HG02571 (cell line): ENCODE measurements at regions not wholly inside any gene's neighbourhood (a gene's known extent, or its start where the extent isn't known, plus 50 kb on each side); places are given as distances from the start of the nearest gene placed in this dataset.
"Not testable (repeated sequence)": the region's sequence is repeated elsewhere in the genome, so short reads cannot be mapped to it uniquely, and the experiment has no call there.

Source experiments
- ATAC-seq: cut with Tn5 transposase; IDR thresholded peaks from one replicate; pipeline ENCODE4 v1.9.1; 2021; ENCODE audit warnings: mild to moderate bottlenecking, moderate library complexity; ENCODE audit not compliant: unreplicated experiment

DNA sequence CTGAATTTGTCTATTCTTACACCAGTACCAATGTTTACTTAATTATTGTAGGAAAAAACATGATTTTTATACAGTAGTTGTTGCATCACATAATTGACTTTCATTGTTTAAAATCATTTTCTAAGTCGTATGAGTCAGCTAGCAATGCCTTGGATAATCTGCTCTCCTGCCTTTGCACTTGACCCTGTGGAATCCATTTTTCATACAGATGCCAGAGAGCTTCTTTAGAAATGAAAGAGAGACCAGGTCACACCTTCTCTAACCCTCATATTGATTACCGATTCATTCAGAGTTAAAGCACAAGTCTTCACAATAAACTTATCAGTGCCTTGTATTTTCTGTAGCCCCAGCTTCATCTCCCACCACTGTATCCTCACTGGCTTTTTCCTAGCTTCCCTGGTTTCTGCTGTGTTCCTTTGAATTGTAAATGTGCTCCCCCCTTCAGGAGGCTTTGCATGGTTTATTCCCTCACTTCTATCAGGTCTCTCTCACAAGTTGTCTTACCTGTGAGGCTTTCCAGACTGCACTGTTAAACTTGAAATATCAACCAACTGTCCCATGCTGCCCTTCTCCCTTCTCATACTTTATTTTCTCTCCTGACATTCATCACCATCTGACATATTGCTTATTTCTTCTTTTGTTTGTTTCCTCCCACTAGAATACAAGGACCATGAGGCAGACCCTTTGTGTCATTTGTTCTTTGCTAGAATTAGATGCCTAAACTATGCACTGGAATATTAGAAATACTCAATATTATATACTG lies 662.0 kb upstream of the GBE1 start:
- ATAC-seq: no peak

DNA sequence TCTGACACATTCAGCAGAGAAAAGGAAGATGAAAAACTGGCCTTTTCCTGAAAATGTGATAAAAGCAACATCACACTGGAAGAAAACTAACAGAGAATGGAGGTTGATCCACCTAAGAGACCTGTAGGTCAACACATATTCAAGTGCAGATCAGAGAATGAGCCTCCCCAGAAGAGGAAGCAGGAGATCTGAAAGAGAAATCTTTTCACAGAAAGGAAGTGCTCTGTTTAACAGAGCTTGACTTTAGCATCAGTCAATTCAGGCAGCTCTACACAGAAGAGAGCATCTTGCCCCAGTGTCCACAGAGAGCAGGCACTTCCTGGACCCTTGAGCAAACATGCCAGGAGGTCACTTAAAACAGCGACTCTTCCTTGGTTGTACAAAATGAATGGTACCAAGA lies 655.4 kb upstream of the GBE1 start:
- ATAC-seq: no peak

DNA sequence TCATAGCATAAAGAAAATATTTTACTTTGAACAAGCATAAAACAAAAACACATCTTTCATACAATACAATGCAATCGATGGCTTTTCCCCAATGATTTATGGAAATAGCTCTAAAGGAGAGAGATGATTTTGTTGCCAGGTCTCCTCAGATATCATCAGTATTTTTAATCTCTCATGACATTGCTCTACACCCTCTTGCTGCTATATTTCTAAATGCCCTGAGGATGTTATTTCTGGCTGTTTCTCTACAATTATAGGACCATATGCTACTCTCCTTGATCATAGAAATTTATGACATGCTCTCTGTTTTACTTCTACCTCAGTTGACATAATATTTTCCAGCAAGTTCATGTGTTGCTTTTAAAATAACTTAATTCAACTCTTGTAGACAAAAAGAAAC lies 654.9 kb upstream of the GBE1 start:
- ATAC-seq: no peak

DNA sequence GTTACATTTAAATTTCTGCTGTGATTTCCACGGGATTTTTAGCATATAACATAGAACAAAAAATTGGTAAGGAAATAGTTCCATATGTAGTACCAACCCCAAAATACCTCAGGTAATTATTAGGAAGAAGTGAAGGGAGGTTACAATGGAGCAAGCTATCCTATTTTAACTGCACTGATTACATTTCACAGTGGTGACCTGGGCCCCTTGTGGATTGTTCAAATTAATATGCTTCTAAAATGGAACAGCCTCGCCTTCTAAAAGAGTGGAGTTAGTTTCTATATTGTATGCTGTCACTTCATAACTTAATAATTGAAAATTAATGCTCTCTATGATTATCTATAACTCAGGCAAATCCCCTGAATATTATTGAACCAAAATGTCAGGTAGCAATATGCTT lies 651.7 kb upstream of the GBE1 start:
- no peak for ATAC-seq

DNA sequence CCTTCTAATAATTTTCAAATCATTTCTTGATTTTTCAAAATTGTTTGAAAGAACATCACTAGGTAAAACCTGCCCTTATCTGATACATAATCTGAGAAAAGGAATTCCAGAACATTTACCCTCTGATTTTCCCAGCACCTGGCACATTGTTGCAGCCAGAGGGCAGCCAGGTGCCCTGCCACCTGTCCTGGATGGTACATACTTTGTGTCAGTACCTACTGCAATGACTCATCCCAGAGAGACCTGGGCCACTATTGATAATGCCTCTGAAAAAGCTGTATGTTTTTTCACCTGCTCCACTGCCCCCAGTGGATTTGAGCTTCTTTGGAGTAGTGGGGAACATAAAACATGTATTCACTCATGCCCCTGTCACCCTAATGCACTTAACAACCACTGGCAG lies 648.9 kb upstream of the GBE1 start:
- no peak for ATAC-seq

DNA sequence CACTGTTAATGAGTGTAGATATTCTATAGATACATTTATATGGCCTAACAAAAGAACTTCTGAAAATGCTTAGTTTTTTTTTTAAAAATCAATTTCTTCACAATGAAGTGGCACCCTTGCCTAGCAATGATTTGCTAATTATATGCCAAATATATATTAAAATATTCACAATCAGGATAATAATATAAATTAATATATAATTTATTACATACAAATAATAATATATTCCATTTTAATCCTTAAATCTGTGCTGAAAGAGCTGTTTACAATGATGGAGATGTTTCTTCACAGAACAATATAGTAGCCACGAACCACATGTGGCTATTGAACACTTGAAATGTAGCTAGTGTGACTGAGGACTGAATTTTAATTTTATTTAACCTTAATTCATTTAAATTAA lies 648.4 kb upstream of the GBE1 start:
- ATAC-seq: no peak

GRCh38 chr3:82392203-82392775 lies 630.8 kb upstream of the GBE1 start:
- ATAC-seq: no peak

GRCh38 chr3:82390868-82391267 lies 629.4 kb upstream of the GBE1 start:
- ATAC-seq: no peak

- no peak for ATAC-seq
These were observed 625.2 kb upstream of the GBE1 start for GRCh38 chr3:82386647-82387046.

GRCh38 chr3:82384181-82384580 lies 622.7 kb upstream of the GBE1 start:
- no peak for ATAC-seq

DNA sequence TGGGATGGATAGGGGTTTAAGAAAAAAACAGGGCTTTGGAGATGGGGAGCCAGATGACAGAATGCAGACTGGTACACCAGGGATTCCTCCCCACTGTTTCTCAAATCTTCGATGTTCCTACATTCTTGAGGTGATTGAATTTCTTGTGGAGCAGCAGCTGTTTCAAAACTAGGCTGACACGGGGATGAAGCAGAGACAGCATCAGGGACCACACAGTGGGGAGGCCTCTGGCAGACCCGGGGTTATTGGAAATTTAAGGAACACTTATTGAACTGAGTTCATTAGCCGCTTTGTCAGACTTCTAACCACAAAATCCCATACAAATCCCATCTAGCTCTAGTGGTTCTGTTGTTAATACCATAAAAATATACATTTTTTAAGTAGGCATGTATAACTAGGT lies 621.4 kb upstream of the GBE1 start:
- ATAC-seq: no peak

DNA sequence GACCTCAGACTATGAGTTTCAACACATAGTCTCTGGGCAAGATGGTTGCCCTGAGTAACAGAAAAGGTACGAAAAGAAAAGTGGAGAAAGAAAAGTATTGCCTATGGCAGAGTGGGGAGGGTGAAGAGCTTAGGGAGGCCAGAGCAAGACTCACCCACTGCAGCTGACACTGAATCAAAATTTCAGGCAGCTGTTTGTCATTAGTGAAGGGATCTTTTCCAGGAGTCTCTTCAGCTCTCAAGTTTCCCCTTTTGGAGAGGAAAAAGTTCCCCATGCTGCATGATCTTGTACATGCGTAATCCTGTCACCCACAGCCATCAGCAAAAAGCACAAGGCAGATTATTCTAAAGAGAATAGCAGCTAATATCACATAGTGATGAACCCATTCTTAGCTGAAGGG lies 616.9 kb upstream of the GBE1 start:
- ATAC-seq: no peak

- no peak for ATAC-seq
These were observed 615.4 kb upstream of the GBE1 start for GRCh38 chr3:82376883-82377282.

DNA sequence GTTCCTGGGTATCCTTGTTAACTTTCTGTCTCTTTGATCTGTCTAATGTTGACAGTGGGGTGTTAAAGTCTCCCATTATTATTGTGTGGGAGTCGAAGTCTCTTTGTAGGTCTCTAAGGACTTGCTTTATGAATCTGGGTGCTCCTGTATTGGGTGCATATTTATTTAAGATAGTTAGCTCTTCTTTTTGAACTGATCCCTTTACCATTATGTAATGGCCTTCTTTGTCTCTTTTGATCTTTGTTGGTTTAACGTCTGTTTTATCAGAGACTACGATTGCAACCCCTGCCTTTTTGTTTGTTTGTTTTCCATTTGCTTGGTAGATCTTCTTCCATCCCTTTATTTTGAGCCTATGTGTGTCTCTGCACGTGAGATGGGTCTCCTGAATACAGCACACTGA lies 612.4 kb upstream of the GBE1 start:
- ATAC-seq: not testable (repeated sequence)

GRCh38 chr3:82364827-82365226 lies 603.4 kb upstream of the GBE1 start:
- ATAC-seq: no peak

DNA sequence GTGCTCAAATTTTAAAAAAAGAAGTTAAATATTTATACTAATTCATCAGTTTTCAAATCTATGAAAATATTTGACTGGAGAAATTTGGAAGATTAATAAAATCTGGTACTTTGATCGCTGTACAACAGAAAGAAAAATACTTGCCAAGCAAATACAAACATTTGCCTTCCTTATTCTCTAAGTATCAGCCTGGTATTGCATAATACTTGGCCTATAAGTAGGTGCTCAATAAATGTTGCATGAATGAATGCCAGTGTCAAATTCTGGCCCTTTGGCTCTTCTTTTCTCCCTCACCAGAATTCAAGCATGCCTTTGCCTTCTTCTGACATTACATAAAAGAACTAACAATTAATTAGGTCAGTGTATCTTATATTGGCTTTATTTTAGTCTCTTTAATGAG lies 601.7 kb upstream of the GBE1 start:
- ATAC-seq: no peak

DNA sequence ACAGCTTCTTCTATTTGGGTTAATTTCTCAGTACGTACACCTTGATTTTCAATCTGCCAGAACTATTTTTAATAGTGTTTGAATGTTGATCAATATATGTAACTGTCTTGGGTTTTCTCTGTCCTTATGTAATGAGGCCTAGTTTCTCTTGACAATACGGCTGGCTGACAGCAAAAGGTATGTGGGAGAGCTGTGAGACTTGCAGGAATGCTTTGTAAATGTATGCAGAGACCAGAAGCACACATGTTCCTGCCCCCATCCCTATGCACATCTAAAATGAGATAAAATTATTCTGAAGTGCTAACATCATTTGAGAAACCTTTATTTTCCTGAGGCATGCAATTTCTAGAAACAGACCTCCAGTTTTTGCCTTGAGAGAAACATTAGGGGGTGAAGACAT lies 593.8 kb upstream of the GBE1 start:
- no peak for ATAC-seq

GRCh38 chr3:82354228-82354627 lies 592.8 kb upstream of the GBE1 start:
- no peak for ATAC-seq

DNA sequence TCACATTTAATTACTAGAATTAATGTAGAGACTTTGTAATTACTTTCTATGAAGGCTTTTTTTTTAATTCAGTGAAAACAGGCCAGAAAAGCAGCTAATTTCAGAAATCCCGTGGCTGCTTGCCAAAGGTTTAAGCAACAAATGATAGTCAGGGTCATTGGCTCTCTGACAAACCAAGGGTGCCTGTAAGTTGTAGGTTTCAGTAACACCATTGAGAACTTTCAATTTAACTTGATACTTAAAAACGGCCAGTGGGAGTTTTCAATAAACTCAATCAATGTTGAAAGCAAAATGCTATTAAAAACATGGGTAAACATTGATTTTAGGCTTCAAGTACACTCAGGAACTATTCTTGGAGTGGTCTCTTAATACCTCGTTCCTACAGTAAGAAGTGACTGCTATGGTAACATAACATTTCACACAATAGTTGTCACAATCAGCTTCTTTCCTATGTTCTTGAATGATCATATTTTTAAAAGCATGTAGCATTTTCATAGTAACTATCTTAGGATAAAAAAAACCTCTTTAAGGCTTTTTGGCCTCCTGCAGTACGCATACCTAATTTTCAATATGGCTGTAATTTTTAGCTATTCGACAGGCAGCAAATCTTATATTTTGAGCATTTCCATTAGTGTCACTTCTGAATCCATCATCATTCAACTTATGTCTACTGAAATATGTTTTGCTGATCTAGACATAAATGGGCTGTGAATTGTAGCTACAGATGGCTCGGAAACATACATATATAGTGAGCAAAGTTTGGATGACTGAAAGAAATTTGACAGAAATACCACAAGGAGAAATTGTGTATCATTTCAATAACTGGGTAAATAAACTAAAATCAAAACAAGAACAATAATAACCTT lies 592.1 kb upstream of the GBE1 start:
- ATAC-seq: no peak

DNA sequence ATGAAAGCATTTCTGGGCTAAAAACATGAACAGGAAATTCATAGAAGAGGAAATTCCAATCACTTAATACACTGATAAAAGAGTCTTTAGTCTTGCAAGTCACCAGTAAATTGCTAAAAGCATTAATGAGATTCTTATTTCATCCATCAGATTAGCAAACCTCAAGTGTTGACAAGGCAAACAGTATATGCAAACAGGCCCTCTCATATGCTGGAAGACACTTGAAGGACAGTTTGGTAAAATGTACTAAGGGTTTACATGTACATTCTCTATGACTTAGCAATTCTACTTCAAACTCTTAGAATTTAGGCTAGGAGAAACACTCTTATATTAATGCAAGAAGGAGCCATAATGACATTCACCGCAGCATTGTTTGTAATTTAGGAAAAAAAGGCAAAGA lies 586.1 kb upstream of the GBE1 start:
- no peak for ATAC-seq

GRCh38 chr3:82342521-82342920 lies 581.1 kb upstream of the GBE1 start:
- no peak for ATAC-seq

DNA sequence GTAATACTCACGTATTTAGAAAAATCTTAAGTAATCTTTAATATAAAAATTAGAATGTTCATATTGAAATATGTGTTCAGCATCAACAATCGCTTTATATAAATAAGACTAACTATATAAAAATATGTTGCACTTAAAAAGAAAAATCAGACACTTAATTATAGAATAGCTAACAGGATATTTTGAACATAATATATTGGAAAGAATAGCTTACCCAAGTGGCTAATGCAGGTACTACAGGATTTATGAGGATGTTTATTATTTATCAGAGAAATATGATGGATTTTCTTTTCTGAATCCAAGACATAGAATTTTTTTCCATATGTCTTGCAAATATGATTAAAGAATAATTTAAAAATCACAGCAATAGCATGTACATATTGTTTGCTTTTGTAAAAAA lies 567.9 kb upstream of the GBE1 start:
- no peak for ATAC-seq
